T-helper 2 cell treated with Interferon-gamma antibody and Interleukin-4, amounts not matched to agents 100 ng/mL and 5 ng/mL, for 36 hours (primary cell): ENCODE measurements at regions not wholly inside any gene's neighbourhood (a gene's known extent, or its start where the extent isn't known, plus 50 kb on each side); places are given as distances from the start of the nearest gene placed in this dataset.

Source experiments
- intact Hi-C: fragments of 100-400 bp; cut with micrococcal nuclease; formaldehyde crosslinking; loops from one replicate; pipeline ENCODE4 v1.15.1; 2023

DNA sequence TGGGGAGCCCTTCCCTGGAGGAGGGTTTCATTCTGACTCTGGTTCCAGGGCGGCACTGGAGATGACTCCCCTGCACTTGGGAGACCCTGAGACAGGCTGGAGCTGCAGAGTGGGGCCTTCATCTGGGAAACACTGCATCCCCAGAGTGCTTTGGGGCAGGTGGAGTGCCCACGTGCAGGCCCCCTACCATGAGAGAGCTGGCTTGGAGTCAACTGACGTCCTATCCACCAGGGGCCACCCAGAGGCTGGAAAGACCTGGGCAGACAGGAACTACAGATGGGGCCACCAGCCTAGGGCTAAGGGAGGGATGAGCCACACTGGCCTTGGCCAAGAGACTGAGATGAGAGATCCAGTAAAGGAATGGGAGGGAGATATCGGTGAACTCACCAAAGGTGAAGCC lies 153.8 kb downstream of the ASB1 start:
- intact Hi-C loops = no loop called here

DNA sequence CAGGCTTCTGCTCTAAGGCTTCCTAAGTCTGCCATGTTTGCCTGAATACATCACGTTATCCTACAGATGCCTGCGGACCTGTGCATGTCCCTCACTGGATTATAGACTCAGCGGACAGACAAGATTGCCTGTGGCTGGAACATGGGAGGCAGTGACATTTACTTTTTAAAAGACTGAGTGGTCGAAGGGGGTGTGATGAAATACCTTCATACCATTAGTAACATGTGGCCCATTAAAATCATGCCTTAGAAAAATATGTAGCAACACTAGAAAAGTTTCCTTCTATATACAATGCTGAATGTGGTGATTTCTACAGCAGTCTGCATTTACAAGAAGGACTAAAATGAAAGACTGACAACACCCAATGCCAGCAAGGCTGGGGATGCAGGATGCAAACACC lies 154.4 kb downstream of the ASB1 start:
- intact Hi-C loops = no loop called here

DNA sequence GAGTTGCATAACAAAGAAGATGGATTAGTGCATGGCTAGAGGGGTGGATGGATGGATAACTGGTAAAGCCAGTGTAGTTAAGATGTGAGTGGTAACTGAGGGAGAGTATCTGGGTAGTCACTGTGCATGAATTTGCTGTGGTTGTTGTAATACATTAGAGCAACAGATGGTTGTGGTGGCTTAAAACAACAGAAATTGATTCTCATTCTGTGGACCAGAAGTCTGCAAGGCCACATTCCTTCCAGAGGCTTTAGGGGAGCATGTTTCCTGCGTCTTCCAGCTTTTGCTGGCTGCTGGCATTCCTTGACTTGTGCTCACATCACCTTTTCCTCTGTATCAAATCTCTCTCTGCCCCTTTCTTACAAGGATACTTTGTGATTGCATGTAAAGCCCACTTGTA lies 155.4 kb downstream of the ASB1 start:
- intact Hi-C loops = no loop called here

DNA sequence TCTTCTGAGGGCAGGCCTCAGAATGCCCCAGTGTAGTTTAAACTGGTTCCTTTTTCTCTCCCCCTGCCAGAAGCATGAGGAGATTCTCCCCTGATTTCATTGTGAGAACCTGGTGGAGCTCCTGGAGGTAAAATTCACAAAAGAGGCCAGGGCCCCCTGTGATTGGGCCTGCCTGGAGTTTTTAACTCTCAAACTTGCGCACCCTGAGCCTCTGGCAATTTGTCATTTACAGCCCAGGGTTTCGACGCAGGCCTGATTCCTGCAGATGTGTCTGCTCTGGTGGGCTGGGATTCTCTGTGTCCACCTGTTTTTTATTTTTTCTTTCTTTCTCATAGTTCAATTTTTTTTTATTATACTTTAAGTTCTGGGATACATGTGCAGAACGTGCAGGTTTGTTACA lies 157.9 kb downstream of the ASB1 start:
- intact Hi-C loops = no loop called here

DNA sequence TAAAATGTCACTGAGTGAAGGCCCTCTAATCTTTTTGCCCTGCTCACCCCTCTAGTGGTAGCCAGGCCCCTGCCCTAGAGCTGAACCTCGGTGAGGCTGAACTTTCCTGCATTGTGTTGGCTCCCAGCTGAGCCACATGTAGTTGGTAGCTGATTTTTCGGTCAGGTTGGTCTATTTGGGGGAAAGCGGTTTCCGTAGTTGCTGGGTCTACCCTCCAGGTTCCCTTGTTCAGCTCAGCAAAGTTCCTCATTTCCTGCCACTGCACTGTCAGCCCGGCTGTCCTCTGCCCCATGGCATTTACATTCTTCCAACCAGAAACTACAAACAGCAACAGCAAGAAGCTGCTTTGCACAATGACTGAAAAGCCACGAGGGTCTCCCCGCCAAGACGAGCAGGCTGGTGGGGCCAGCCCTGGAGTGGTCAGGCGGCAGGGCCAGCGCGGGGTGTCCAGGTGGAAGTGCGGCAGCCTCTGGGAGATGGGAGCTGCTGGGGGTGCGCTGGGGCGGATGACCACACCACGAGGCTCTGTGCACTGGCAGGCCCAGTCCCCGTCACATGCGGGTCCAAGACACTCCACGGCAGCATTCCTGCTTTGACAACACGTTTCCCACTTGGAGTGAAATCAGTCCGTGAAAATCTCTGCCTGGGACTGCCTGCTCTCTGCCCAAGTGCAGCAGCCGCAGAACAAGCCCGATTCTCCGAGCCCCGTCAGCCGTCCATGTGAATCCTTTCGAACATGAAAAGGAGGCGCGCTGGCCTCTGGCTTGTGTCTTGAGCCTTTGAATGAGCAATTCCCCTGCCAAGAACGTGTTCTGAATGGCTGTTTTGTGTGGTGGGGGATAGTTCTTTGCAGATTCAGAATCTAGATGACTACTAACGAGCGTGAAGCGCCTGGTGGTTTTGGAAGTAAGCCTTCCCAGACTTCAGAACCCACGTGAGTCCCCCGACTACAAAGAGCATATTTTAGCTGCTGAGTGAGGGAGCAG lies 159.4 kb downstream of the ASB1 start:
- intact Hi-C loops = no loop called here

- intact Hi-C loops = no loop called here
These were observed 160.4 kb downstream of the ASB1 start for GRCh38 chr2:238586931-238587775.

- intact Hi-C loops = no loop called here
These were observed 161.3 kb downstream of the ASB1 start for GRCh38 chr2:238587776-238588660.

DNA sequence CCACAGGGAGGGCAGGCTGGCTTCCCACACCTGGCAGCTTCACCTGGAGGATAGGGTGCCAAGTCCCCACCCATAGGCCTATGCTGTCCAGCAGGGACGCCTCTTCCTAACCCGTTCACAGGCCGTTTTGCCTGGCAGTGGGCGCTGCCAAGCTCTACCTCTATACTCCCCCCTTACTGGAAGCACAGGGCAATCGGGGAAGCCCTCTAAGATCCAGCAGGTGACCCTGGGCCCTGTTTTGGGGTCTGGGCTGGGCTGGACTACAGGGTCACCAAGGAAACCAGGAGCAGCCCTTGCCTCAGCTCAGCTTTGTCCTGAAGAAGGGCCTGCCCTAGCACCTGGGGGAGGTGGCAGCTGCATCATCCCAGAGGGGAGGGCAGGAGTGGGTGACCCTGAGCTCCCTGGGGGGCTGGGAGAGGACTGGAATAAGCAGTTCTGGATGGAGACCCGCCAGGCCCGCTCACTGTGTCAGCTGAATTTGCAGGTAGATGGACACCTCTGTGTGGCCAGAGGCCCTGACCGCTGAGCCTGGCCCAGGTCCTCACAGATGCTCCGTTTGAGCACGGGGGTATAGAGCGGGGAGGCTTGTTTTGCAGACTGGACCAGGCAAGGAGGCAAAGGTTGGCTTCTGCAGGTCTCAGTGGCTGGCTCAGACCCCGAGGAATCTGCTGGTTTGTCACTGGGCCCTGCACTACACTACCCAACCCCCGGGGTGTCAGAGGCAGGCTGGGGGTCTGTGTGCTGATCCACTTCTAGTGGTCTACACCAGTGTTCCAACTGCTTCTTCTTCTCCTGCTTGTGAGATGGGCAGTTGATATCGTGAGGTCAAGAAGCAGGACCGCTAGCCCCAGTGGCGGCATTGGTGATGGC lies 163.1 kb downstream of the ASB1 start:
- intact Hi-C loops = no loop called here

- intact Hi-C loops = no loop called here
These were observed 165.0 kb downstream of the ASB1 start for GRCh38 chr2:238591732-238592131.

- intact Hi-C loops = no loop called here
These were observed 166.5 kb downstream of the ASB1 start for GRCh38 chr2:238593236-238593635.

GRCh38 chr2:238593678-238594077 lies 167.0 kb downstream of the ASB1 start:
- intact Hi-C loops = no loop called here

GRCh38 chr2:238594796-238595749 lies 168.3 kb downstream of the ASB1 start:
- intact Hi-C loops = no loop called here

DNA sequence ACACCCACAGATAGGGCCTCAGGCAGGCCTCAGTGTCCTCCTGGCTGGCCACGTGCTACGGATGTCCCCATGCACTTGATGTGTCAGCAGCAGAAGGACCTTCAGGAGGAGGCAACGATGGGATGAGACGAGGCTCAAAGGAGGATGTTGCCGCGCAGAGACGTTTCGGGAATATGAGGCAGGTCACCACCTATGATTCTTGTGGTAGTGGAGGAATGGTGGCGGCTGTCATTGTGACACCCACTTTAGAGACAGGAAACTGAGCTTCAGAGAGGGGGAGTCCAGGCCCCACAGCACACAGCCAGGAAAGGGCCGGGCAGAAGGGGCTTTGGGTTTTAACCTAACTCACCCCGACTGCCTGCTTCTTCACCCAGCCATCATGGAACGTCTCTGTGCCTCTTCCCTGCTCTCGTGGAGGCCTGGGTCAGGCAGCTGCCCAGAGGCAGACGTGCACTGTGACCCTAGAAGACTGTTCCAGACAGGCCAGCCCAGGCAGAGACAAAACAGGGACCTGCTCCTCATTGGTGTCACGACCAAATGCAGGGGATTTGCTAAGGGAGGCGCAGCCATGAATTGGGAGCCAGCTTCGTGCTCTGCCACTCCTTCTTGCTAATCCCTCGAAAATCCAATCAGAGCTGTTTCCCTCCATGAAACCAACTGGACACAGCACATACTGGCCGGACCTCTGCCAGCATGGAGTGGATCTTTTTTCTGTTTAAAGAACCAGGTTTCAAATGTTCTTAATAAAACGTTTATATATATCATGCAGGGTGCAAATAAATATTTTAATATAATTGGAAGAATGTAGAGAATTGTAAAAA lies 169.2 kb downstream of the ASB1 start:
- intact Hi-C loops = no loop called here

DNA sequence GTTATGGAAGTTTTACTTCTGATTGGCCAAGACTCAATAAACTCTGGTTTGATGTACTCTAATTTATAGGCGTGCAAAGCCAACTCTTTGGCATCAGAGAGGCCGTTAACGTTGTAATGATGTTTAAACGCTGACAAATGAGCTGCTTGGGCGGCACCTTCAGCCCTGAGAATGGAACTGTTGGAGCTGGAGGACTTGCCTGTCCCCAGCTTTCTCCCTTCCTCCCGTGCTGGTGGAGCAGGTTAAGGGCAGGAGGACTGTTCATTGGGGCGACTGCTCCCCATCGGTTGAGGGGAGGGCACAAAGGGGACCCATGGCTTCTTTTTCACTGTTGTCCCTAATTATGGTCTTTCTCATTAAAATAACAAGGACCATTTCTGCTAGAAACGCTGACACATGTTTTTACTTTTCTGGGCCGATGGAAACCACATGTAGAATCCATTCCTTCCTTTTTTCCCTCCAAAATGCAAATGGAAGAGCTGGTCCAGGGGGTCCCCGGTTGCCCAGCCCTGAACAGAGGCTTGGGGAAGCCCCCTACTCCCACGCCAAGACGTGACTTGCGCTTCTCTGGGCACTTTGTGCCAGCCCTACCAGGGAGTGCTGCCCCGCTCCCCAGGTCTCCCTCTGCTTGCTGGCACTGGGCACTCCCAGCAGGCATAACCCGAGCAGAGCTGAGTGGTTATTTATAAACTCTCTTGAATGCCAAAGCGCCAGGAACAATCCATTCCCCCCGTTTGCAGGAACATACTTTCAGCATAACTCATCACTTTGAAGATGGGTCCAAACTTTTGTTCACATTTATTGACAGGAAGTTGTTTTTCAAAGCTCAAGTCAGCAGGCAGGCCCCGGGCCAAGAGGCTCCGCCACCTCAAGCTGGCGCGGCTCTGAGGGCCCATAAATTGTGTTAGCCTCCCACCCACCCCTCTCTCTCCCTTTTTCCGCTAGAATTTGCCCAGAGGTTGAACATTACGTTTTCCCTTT lies 170.1 kb downstream of the ASB1 start:
- intact Hi-C loops = no loop called here

DNA sequence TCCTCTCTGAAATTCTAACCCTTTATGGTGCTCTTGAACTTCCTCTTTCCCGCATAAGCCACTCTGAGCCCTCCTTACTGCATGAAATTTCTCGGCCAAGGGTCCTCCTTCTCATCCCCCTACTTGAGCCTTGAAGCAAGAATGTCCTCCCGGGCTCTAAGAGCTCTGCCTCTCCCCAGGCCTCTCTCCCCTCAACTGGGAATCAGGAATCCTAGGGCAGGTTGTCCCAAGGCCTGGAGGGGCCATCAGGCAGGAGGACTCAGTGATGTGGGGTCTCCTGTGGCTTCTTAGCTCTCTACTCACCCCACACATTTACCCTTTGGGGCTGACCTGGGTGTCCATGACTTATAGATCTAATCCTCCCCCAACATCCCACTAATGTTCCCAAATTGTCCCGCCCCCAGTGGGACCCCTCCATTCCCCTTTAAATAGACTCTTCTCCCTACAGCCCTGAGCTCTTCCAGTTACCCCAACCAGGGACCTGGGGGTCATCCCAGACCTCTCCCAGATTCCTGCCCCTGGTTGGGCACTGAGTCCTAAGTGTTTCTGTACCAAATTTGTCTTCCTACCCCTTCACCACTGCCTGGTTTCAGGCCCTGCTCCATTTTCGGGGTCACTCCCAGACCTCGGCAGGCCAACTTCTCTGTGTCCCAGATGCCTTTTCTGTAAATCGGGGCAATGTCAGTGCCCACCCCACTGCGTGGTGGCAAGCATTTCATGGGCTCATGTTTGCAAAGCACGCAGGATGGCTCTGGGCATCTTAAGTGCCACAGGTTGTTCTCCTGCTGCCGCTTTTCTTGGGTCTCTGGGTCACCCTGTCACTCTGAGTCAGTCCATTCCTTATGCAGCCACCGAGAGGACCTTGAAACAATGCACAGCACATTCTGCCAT lies 171.2 kb downstream of the ASB1 start:
- intact Hi-C loops = no loop called here
